HG03025 (cell line): ENCODE measurements at regions not wholly inside any gene's neighbourhood (a gene's known extent, or its start where the extent isn't known, plus 50 kb on each side); places are given as distances from the start of the nearest gene placed in this dataset.
"Not testable (repeated sequence)": the region's sequence is repeated elsewhere in the genome, so short reads cannot be mapped to it uniquely, and the experiment has no call there.

Experiments used
- ATAC-seq: cut with Tn5 transposase; IDR thresholded peaks from one replicate; pipeline ENCODE4 v1.9.1; 2021; ENCODE audit warnings: mild to moderate bottlenecking, moderate library complexity; ENCODE audit not compliant: unreplicated experiment, low FRiP score

- ATAC-seq: no peak
Measured at GRCh38 chr6:141977782-141978181, 154.9 kb upstream of the GJE1 start.

DNA sequence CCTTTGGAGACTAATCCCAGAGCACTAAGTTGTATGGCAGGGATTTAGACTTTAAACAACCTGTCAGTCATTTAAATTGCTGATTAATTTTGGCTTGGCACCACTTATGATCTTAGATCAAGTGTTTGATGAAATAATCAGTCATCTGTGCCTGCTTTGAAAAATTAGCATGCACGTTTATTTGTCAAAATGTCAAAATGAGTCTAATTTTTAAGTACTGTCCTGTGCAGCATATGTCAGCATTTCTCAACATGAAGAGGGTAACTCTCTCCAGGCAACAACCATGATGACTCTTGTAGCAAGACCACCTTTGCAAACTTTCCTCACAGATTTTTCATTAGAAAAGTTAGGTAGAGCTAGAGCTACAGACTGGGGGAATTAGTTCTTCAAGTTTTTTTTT lies 155.7 kb upstream of the GJE1 start:
- no peak for ATAC-seq

DNA sequence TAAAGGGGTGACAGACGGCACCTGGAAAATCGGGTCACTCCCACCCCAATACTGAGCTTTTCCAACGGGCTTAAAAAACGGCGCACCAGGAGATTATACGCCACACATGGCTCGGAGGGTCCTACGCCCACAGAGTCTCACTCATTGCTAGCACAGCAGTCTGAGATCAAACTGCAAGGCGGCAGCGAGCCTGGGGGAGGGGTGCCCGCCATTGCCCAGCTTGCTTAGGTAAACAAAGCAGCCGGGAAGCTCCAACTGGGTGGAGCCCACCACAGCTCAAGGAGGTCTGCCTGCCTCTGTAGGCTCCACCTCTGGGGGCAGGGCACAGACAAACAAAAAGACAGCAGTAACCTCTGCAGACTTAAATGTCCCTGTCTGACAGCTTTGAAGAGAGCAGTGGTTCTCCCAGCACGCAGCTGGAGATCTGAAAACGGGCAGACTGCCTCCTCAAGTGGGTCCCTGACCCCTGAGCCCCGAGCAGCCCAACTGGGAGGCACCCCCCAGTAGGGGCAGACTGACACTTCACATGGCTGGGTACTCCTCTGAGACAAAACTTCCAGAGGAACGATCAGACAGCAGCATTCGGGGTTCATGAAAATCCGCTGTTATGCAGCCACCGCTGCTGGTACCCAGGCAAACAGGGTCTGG lies 162.8 kb upstream of the GJE1 start:
- ATAC-seq: not testable (repeated sequence)

- no peak for ATAC-seq
Measured at GRCh38 chr6:141969201-141969600, 163.5 kb upstream of the GJE1 start.

GRCh38 chr6:141968632-141969031 lies 164.1 kb upstream of the GJE1 start:
- no peak for ATAC-seq

DNA sequence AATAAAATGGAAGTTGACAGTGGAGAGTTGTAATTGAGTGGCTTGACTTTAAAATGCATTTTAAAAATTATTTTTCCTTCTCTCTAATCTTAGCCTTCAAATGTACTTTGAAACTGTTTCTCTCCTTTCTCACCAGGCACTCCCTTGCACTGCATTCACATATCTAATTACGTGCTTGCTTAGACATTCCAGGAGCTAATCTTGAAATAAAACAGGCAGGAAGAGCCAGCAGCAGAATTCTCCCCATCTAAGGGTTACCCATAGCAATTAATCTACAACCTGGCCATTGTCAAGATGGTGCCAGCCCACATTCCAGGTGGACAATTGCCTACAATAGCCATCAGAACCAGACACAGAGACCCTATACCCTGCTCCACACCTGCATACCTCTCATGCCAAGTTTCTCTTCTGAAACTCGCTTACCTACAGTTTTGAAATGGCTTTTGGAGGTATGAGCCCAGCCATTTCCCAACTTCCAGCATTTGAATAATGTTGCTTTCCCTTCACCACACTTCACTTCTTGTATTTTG lies 167.6 kb upstream of the GJE1 start:
- ATAC-seq: no peak

GRCh38 chr6:141963543-141964295 lies 169.0 kb upstream of the GJE1 start:
- ATAC-seq: no peak

DNA sequence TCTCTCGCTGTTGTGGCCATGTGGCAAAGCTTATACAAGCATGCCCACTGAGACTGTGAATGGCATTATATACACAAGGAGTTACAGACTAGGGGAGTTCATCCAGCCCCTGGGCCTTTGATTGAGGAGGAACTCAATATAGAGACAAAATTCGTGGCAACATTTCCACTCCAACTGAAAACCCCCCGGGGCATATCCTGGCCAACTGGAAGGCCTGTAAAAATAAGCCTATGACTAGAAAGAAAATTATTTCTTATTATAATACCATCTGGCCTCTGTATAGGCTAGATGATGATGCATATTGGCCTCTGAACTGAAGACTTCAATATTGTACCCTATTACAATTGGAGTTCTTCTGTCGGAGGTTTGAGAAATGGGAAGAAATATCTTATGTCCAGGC lies 175.5 kb upstream of the GJE1 start:
- ATAC-seq: no peak

DNA sequence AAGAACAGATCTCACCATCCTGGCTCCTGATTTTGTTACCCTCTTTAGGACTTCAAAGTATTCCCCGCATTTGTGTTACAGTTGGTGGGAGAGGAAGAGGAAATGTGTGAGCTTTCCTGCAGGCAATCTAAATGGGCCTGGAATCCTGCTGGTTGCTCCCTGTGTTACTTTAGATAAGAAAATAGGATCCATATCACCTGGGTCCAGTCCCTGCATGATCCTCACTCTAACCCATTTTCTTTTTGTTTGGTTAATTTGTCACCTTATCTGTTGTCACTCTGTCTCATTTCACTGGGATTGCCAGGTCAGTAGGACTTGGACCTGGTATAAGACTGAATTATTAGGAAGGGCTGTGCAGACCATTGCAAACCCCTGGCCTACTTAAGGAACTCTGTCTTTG lies 175.9 kb upstream of the GJE1 start:
- ATAC-seq: no peak

- ATAC-seq: no peak
Measured at GRCh38 chr6:141956046-141956761, 176.5 kb upstream of the GJE1 start.

DNA sequence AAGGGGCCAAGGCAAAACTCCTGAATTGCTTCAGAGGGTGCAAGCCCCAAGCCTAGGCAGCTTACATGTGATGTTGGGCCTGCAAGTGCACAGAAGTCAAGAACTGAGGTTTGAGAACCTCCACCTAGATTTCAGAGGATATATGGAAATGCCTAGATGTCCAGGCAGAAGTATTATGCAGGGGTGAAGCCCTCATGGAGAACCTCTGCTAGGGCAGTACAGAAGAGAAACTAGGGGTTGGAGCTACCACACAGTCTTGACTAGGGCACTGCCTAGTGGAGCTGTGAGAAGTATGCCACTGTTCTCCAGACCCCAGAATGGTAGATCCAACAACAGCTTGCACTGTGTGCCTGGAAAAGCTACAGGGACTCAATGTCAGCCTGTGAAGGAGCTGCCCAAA lies 179.7 kb upstream of the GJE1 start:
- no peak for ATAC-seq

DNA sequence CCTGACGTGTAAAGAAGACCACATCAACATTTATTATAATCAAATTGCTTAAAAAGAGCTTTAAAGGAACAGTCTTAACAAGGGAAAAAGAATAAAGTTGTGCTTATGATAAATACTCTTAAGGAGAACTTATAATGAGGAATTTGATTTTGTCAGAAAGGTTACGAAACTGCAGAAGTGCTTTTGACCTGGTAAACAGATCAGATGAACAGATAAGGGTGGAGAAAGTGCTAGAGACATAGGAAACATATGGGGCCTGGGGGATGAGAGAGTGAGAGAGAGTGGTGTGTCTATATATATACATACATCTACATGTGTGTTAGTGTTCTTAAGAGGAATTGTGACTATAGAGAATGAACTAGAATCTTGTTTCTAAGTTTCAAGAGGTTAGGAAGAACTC lies 186.2 kb upstream of the GJE1 start:
- ATAC-seq: no peak

DNA sequence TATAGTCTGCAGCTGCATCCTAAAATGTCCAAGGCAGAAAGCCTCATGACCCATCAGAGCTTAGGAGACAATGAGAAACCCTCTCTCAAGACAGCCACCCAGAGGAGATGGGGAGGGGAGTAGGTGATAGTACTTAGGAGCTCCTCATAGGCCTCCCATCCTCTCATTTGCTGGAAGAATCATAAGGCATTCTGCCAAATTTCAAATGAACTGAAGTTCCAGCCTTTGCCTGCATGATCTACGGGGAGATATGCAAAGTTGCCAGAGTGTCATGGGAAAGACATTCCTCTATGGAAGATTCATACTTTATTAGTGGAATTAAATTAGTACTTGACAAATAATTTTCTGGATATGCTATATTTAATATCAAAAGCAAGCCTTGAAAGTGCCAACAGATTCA lies 194.1 kb upstream of the GJE1 start:
- ATAC-seq: no peak

GRCh38 chr6:141932685-141933084 lies 200.0 kb upstream of the GJE1 start:
- ATAC-seq: no peak

DNA sequence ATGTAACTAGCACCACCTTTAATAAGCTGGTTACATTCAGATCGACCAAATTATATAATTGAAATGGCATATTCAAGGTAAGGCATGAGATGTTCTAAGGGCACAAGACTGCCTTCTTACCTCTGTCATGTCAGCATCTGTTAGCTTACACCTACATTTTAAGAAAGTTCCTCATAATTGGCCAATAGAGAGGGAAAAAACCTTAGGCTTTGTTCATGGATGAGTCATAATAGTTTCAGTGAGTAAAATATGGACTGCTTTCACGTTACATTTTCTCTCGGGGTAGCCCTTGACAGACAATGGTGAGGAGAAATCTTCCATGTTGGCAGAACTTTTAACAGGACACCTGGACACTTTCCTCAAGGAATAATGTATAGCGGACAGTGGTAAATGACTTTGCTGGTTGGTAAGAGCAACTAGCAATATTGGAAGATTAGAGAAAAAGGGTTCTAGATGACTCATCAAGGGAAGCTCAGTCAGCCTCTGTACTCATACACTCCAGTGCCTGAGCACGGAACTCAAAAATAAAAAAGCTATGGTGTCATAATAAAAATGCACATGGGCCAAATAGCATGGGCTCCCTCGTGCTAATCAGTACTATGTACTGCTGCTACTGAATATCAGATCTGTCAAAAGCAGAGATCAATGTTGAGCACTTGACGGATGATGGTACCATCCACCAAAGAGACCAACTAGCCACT lies 206.4 kb upstream of the GJE1 start:
- ATAC-seq: not testable (repeated sequence)

GRCh38 chr6:141925001-141925400 lies 207.7 kb upstream of the GJE1 start:
- no peak for ATAC-seq

- ATAC-seq: no peak
Measured at GRCh38 chr6:141922898-141923297, 209.8 kb upstream of the GJE1 start.

DNA sequence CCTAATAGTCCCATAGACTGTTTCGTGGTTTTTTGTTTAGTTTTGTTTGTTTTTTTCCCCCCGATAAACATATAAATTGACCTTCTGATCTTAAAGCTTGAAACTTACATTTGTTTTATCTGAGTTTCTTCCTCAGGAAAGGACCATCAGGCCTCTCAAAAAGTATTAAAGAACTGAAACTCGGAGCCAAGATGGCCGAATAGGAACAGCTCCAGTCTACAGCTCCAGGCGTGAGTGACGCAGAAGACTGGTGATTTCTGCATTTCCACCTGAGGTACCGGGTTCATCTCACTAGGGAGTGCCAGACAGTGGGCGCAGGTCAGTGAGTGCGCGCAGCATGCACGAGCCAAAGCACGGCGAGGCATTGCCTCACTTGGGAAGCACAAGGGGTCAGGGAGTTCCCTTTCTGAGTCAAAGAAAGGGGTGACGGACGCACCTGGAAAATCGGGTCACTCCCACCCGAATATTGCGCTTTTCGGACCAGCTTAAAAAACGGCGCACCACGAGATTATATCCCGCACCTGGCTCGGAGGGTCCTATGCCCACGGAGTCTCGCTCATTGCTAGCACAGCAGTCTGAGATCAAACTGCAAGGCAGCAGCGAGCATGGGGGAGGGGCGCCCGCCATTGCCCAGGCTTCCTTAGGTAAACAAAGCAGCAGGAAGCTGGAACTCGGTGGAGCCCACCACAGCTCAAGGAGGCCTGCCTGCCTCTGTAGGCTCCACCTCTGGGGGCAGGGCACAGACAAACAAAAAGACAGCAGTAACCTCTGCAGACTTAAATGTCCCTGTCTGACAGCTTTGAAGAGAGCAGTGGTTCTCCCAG lies 215.8 kb upstream of the GJE1 start:
- not testable (repeated sequence) for ATAC-seq

DNA sequence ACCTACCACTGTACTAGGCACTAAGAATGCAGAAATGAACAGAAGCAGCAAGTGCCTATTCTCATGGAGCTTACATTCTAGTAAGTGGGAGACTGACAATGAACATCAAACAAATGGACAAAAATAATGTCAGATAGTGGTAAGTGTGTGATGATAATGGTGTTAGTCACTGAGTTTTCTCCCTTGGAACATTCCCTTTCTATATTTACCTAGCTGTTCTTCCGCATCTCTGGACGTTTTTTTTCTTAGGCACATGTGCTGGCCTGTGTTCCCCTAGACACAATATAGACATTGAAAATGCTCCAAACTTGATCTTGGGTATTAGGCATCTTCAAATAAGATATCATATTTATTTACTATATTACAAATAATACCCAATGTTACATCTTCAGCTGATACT lies 218.1 kb upstream of the GJE1 start:
- no peak for ATAC-seq

DNA sequence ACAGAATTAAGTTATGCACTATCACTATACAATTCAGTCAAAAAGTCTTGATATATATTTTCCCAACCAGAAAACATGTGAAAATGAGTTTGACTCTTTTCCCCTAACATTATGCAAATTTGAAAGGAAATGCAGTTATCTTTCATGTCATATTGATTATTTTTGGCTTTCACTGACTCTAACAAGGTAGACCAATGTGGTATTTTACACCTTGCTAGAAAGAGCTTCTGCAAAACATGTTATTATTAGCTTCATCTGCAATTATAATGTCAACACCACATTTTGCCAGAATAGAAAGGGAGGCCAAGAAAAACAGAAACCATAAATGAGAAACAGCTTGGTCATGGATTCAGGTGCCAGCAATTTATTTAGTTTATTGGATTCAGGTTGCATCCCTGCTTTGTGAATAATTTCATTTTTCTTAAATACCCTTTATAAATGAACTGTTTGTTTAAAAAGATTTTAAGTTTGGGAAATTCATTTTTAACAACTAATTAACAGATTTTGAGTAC lies 226.1 kb upstream of the GJE1 start:
- ATAC-seq: no peak
